Glutamatergic neuron (in vitro differentiated cells): ENCODE measurements at regions not wholly inside any gene's neighbourhood (a gene's known extent, or its start where the extent isn't known, plus 50 kb on each side); places are given as distances from the start of the nearest gene placed in this dataset.

Experiments used
- DNase-seq: peaks from one replicate; pipeline ENCODE4 v3.0.0; 2022
- H3K27ac Mint-ChIP-seq: one replicate; pipeline ENCODE4 v1.8.0; 2020; ENCODE audit warnings: mild to moderate bottlenecking, mixed read lengths, inconsistent platforms; ENCODE audit not compliant: unreplicated experiment
- H3K27me3 Mint-ChIP-seq: one replicate; pipeline ENCODE4 v1.8.0; 2020; ENCODE audit warnings: mild to moderate bottlenecking, moderate library complexity, mixed read lengths, inconsistent platforms; ENCODE audit not compliant: unreplicated experiment
- H3K36me3 Mint-ChIP-seq: one replicate; pipeline ENCODE4 v1.8.0; 2020; ENCODE audit warnings: mild to moderate bottlenecking, mixed read lengths, inconsistent platforms; ENCODE audit not compliant: unreplicated experiment
- H3K4me1 Mint-ChIP-seq: one replicate; pipeline ENCODE4 v1.8.0; 2020; ENCODE audit warnings: mild to moderate bottlenecking, low read depth, mixed read lengths, inconsistent platforms; ENCODE audit not compliant: unreplicated experiment
- H3K4me3 Mint-ChIP-seq: one replicate; pipeline ENCODE4 v1.8.0; 2020; ENCODE audit warnings: mild to moderate bottlenecking, mixed read lengths, inconsistent platforms; ENCODE audit not compliant: unreplicated experiment
- H3K9me3 Mint-ChIP-seq: one replicate; pipeline ENCODE4 v1.8.0; 2020; ENCODE audit warnings: mild to moderate bottlenecking, moderate library complexity, mixed read lengths, inconsistent platforms; ENCODE audit not compliant: unreplicated experiment
- TF ChIP-seq, protein P1 (sequence below): fragments of 200-600 bp; sonication (generic); IDR thresholded peaks from one replicate; pipeline ENCODE4 v1.5.0; 2021; ENCODE audit not compliant: partially characterized antibody, unreplicated experiment

DNA sequence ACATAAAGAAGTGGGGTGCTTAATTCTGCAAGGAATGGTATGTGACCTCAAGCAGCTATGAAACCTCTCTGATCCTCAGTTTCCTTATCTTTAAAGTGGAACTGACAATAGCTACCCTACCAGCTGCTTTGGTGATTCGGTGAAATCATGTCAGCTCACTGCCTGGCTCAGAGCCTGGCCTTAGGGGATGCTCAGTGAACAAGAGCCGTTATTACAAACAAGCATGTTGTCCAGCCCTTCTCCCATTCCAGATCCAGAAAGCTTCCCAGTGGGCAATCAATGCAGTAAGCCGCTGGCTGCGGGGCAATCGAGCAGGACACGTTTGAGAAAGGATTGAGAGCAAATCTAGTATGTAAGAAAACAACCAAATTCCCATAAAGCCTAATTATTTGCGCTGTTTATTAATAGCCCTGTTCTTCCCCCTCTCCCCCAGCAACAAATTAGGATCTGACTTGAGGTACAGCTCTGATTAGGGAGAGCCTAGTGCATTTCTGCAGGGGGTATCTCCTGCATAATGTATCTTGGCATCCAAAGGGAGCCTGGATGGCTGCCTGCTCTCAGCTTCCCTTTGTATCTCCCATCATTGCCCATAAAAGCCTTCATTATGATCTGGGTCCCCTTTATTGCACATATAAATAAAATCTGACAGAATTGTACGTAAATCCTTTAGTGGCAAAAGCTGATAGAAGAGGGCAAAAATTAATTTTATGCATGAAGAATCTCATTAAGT is 371.4 kb downstream of the TMEM232 start:
- TF ChIP-seq, protein P1, sequence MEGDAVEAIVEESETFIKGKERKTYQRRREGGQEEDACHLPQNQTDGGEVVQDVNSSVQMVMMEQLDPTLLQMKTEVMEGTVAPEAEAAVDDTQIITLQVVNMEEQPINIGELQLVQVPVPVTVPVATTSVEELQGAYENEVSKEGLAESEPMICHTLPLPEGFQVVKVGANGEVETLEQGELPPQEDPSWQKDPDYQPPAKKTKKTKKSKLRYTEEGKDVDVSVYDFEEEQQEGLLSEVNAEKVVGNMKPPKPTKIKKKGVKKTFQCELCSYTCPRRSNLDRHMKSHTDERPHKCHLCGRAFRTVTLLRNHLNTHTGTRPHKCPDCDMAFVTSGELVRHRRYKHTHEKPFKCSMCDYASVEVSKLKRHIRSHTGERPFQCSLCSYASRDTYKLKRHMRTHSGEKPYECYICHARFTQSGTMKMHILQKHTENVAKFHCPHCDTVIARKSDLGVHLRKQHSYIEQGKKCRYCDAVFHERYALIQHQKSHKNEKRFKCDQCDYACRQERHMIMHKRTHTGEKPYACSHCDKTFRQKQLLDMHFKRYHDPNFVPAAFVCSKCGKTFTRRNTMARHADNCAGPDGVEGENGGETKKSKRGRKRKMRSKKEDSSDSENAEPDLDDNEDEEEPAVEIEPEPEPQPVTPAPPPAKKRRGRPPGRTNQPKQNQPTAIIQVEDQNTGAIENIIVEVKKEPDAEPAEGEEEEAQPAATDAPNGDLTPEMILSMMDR = no peak
- Mint-ChIP-seq H3K27me3 (no peaks in the 10 kb centered on the region), H3K4me1 (no peaks in the 10 kb centered on the region), H3K36me3 (no peaks in the 10 kb centered on the region), H3K9me3 (no peaks in the 10 kb centered on the region), H3K27ac (no peak overlapping the region), H3K4me3 (no peak overlapping the region)
- no peak for DNase-seq

DNA sequence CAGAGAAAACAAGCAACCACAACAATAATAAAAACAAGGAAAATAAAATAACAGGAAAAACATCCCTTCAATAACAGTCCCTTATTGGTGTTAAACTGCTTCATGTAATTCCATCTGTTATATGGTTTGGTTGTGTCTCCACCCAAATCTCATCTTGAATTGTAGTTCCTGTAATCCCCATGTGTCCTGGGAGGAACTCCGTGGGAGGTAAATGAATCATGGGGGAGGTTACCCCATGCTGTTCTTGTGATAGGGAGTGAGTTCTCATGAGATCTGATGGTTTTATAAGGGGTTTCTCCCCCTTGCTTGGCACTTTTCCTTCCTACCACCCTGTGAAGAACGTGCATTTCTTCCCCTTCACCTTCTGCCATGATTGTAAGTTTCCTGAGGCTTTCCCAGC is 369.8 kb downstream of the TMEM232 start:
- no peak overlapping the region for H3K4me3 Mint-ChIP-seq
- TF ChIP-seq, protein P1 = no peak
- no peaks in the 10 kb centered on the region for H3K9me3 Mint-ChIP-seq
- H3K27ac Mint-ChIP-seq = no peak overlapping the region
- no peaks in the 10 kb centered on the region for H3K4me1 Mint-ChIP-seq
- H3K36me3 Mint-ChIP-seq = no peaks in the 10 kb centered on the region
- H3K27me3 Mint-ChIP-seq = no peaks in the 10 kb centered on the region
- DNase-seq = no peak

DNA sequence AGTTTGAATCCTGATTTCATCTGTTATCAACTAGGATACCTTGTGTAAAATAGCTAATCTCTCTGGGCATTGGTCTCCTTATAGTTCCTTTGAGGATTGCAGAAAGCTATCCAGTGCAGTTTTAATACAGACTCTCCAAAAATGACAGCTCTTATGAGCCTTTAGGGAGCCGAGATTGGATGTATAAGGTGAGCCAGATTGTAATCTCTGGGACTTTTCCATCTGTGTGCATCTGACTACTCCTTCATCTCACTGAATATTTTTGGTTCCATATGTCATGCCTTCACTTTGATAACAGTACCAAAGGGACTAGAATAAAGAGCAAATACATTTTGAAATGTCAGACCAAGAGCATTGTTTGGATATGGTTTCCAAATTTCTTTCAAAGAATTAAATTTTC is 367.2 kb downstream of the TMEM232 start:
- Mint-ChIP-seq H3K9me3 (no peaks in the 10 kb centered on the region), H3K27ac (no peak overlapping the region), H3K36me3 (no peaks in the 10 kb centered on the region), H3K27me3 (no peaks in the 10 kb centered on the region), H3K4me3 (no peak overlapping the region), H3K4me1 (no peaks in the 10 kb centered on the region)
- DNase-seq = no peak
- TF ChIP-seq, protein P1 = no peak

DNA sequence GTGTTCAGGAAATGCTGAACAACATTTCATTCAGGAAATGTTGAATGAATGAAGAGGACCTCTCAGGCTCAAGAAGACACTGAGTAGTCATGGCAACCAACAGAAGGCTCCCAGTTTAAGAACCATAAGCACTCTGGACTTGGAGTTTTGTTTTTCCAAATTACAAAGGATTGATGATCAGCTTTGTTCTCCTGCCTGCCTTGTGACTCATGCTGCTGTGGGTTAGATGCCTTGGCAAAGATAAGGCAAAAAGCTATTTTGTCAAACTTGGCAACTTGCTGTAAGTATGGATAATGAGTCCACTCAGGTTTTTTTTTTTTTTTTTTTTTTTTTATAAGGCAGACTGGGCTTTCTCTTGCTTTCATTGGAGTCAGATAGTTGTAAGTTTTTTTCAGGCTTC is 365.0 kb downstream of the TMEM232 start:
- H3K4me1 Mint-ChIP-seq = no peaks in the 10 kb centered on the region
- TF ChIP-seq, protein P1 = no peak
- H3K27me3 Mint-ChIP-seq = no peaks in the 10 kb centered on the region

DNA sequence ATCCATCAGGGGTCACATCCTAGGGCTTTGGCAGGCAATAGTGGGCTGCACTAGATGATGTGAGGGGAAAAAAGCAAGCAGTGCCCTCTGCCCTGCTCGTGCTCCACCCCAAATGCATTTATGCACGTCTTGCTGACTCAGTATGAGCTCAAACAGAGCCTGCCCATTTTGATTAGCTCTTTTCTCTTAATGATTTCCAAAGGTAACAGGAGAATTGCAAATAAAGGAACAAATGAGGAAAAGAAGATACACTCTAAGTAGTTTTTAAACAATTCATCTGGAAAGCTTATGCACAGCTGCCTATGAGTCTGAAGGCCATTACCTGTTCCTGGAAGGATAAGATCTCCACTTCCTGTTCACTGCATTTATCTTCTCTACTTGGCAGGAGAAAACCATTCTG is 364.2 kb downstream of the TMEM232 start:
- DNase-seq = no peak
- H3K4me1 Mint-ChIP-seq = no peaks in the 10 kb centered on the region
- no peaks in the 10 kb centered on the region for H3K27me3 Mint-ChIP-seq
- H3K4me3 Mint-ChIP-seq = no peak overlapping the region
- TF ChIP-seq, protein P1 = no peak
- H3K27ac Mint-ChIP-seq = no peak overlapping the region
- H3K36me3 Mint-ChIP-seq = no peaks in the 10 kb centered on the region
- no peaks in the 10 kb centered on the region for H3K9me3 Mint-ChIP-seq

More for the DNA sequence above, 365.0 kb downstream of the TMEM232 start:
- no peak overlapping the region for H3K27ac Mint-ChIP-seq
- no peak overlapping the region for H3K4me3 Mint-ChIP-seq
- H3K9me3 Mint-ChIP-seq = no peaks in the 10 kb centered on the region
- no peak for DNase-seq
- H3K36me3 Mint-ChIP-seq = no peaks in the 10 kb centered on the region
